GM21515 (cell line): ENCODE measurements at regions not wholly inside any gene's neighbourhood (a gene's known extent, or its start where the extent isn't known, plus 50 kb on each side); places are given as distances from the start of the nearest gene placed in this dataset.

Source experiments
- ATAC-seq: cut with Tn5 transposase; IDR thresholded peaks from one replicate; pipeline ENCODE4 v1.9.1; 2021; ENCODE audit not compliant: unreplicated experiment

GRCh38 chr1:212525479-212526110 is 83.0 kb upstream of the ATF3 start:
- ATAC-seq: no peak

GRCh38 chr1:212526111-212526491 is 82.5 kb upstream of the ATF3 start:
- ATAC-seq: no peak

DNA sequence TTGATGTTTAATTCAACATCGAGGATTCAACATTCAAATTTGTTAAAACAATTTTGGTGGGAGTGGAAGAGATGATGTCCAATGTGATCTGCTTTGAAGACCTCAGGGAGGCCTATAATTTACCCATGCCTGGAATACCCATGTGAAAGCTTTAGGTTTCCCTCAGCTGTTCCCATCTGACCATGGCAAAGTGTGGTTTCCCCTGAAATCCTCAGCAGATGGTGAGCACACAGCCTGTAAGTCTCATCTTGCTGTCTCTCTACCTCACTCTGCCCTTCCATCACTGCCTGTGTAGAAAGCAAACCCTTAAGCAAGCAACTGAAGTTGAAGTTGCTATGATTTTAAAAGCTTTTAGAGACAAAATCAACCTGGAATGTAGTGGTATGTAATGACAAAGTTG is 80.1 kb upstream of the ATF3 start:
- ATAC-seq: no peak

GRCh38 chr1:212529211-212529741 is 79.3 kb upstream of the ATF3 start:
- no peak for ATAC-seq

- ATAC-seq: no peak
Observed at GRCh38 chr1:212531267-212531666, 77.3 kb upstream of the ATF3 start.

DNA sequence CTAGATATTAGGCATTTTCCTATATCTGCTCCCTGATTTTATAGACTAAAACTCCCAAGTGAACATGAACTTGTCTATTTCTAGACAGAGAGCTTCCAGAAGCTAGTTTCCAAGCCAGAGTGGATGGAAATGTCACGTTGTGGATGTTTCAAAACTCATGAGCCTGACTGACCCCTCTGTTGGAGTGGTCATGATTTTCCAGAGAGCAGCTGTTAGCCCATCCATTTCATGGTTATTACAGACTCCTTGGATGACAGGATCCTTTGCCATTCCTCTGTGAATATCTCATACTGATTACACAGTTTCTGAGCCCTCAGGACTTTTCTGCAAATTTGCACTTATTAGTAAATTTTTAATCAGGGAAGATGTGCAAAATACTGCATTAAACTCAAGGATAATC is 76.8 kb upstream of the ATF3 start:
- no peak for ATAC-seq

- no peak for ATAC-seq
Observed at GRCh38 chr1:212532469-212533147, 76.0 kb upstream of the ATF3 start.

GRCh38 chr1:212533148-212533517 is 75.4 kb upstream of the ATF3 start:
- no peak for ATAC-seq

DNA sequence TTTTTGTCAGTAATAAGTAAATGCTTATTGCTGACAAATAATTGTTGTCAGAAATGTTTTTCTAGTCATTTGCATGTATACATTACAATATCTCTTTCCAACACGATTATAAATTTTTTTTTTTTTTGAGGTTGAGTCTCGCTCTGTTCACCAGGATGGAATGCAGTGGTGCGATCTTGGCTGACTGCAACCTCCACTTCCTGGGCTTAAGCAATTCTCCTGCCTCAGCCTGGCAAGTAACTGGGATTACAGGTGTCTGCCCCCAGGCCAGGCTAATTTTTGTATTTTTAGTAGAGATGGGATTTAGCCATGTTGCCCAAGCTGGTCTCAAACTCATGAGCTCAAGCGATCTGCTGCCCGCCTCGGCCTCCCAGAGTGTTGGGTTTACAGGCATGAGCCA is 72.0 kb upstream of the ATF3 start:
- no peak for ATAC-seq

DNA sequence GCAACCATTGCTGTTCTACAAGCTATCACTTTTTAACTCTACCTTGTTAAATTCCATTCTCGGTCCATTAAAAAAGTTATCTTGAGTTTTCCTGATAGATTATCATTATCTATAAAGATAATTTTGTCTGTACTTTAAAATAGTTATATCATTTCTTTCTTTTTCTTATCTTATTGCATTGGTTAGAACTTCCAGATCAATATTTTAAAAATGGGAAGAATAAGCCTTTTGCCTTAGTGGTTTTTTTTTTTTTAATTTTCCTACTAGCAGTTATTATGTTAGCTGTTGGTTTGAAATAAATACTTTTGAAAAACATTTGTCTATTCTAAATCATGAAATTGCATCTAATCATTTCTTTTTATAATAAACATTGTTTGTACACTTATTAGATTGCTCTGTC is 71.0 kb upstream of the ATF3 start:
- no peak for ATAC-seq

DNA sequence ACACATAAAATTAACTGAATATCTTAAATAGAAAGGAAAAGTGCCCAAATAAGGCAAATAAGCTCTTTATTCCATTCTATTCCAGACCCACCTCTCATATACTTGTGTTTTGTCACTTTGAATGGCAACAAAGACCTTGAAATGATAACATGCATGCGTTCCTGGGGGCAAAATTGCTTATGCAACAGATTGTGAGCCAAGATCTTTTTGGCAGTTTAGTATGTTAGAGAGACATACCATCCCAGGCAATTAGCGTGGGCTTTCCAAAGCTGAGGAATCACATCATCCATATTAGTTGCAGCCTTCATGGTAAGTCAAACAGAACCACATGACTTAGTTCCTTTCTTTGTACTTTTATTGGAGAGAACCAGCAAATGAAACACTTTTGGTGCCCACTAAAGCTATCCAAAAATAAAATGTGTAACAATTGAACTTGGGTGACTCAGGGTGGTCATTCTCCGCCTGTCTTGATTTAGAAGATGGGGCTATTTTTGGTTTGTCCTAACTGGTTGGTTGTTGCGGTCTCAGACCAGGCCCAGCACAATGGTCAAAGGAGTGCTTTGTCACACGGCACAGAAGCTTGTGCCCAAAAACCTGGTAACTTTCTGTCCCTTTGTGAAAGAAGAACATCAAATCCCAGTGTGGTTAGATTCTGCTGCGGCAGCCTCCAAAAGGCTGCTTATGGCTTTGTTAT is 68.7 kb upstream of the ATF3 start:
- ATAC-seq: no peak

- no peak for ATAC-seq
Observed at GRCh38 chr1:212542761-212543187, 65.8 kb upstream of the ATF3 start.

DNA sequence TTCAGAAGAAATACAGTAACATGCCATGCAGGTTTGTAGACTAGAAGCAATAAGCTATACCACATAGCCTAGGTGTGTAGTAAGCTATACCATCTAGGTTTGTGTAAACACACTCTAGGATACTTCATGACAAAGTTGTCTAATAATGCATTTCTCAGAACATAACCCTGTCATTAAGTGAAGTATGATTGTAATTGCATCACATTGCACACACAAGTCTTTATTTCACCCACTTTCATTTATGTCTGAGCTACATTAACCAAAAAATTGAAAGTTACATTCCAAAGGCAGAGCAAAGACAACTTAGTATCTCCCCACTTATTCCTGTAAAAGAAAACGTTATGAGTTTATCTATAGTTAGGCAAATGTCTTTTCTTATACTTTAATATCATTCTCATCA is 64.5 kb upstream of the ATF3 start:
- no peak for ATAC-seq

- no peak for ATAC-seq
Observed at GRCh38 chr1:212545941-212546635, 62.5 kb upstream of the ATF3 start.

DNA sequence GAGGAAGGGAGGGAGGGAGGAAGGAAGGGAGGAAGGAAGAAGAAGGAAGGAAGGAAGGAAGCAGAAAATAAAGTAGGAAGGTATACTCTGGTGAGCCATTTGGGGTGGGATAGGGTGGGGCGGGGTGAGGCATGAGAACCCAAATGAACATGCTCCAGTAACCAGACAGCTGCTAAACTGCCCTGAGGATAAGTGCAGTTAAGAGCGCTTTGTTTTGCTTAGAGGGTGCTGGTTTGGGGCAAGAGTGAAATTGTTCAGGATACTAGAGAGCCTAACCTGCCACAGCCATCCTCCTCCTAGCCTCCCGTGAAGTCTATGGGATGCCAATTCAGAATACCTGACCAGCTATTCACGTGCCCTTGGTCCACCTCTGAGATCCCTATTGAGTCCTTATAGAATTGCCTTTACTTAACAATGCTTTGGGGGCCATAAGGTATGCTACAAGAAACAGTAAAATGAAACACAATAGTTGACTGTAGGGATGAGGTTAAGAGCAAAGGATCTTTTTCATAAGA is 59.0 kb upstream of the ATF3 start:
- ATAC-seq: no peak

DNA sequence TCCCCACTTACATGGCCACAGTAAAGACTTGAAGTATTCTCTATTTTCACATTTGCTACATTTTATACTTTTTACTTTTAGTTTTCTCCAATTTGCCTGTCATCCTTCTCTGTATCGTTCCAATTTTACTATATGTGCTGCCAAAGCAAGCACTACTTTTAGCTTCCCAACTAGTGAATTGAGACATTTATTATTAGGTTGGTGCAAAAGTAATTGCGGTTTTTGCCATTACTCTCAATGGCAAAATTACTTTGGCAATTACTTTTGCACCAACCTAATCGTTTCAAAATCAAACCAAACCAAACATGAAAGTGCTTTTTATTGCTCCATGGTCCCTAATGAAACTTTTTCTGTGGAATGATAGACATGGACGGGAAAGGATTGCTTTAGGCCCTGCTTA is 56.6 kb upstream of the ATF3 start:
- ATAC-seq: no peak

DNA sequence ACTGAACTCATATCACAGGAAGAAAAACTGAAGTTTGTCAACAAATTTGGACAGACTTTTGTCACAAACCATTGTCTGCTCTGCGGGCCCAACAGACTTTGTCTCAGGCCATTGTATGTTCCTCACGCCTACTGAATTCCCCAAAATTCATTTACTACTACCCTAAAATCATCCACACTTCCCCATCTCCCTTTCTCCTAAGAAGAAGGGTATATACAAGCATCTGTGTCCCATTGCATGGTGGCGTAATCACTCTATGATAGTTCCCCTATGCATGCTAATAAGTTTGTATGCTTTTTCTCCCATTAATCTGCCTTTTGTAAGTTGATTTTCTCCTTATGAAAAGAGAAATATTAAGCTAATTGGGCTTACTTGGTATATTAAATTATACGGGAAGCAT is 54.9 kb upstream of the ATF3 start:
- no peak for ATAC-seq

- ATAC-seq: no peak
Observed at GRCh38 chr1:212554401-212554800, 54.2 kb upstream of the ATF3 start.

GRCh38 chr1:212555426-212555825 is 53.1 kb upstream of the ATF3 start:
- ATAC-seq: no peak

DNA sequence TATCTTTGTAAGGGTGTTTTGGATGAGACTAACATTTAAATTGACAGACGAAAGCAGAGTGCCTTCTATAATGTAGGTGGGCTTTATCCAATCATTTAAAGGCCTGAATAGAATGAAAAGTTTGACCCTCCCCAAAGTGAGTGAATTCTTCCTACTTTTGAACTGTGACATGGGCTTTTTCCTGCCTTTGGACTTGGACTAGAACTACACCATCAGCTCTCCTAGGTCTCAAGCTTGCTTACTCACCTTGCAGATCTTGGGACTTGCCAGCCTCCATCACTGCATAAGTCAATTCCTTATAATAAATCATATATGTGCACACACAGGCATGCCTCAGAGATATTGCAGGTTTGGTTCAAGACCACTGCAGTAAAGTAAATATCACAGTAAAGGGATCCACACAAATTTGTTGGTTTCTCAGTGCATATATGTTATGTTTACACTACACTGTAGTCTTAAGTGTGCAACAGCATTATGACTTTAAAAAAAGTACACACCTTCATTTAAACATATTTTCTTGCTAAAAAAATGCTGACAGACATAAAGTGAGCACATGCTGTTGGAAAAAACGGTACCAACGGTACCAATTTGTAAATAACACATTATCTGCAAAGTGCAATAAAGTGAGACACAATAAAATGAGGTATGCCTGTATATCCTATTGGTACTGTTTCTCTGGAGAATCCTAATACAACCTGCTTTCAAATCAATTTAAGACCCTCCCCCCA is 51.6 kb upstream of the ATF3 start:
- ATAC-seq: no peak
